ENCODE measurements at regions not wholly inside any gene's neighbourhood (a gene's known extent, or its start where the extent isn't known, plus 50 kb on each side); places are given as distances from the start of the nearest gene placed in this dataset.

DNA sequence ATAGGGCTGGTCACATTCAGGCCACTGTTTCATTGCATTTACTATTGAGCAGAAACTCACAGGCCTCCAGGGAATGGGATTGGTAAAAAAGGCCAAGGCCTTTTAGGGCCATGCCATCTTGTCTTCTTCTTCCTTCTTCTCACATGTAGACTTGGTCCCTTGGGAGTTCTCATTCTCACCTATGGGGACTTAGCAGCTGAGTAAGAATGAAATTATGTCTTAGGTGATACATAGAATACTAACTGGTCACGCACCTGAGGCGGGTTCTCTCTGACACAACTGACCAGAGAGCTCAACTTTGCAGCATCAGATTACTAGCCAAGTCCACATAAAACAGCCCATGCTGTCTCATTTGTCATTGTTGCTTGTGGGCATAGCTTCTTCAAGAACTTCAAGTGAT lies 641.8 kb downstream of the EFNA5 start:
- H3K4me3 ChIP-seq = no peak overlapping the region
- H3K27ac ChIP-seq (replicated peaks) = no peak overlapping the region
- DNase-seq = no peak
- H3K36me3 ChIP-seq = no peaks in the 10 kb centered on the region
- TF ChIP-seq, protein P1, sequence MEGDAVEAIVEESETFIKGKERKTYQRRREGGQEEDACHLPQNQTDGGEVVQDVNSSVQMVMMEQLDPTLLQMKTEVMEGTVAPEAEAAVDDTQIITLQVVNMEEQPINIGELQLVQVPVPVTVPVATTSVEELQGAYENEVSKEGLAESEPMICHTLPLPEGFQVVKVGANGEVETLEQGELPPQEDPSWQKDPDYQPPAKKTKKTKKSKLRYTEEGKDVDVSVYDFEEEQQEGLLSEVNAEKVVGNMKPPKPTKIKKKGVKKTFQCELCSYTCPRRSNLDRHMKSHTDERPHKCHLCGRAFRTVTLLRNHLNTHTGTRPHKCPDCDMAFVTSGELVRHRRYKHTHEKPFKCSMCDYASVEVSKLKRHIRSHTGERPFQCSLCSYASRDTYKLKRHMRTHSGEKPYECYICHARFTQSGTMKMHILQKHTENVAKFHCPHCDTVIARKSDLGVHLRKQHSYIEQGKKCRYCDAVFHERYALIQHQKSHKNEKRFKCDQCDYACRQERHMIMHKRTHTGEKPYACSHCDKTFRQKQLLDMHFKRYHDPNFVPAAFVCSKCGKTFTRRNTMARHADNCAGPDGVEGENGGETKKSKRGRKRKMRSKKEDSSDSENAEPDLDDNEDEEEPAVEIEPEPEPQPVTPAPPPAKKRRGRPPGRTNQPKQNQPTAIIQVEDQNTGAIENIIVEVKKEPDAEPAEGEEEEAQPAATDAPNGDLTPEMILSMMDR (IDR thresholded peaks at IDR 0.05; ENCODE audit: borderline replicate concordance) = no peak
- no peaks in the 10 kb centered on the region for H3K9me3 ChIP-seq (replicated peaks)
- intact Hi-C loops (cut with micrococcal nuclease) = no loop called here
- no peaks in the 10 kb centered on the region for H3K27me3 ChIP-seq (ENCODE audit: low read depth)
- peaks cover 7% of the 10 kb centered on the region for H3K4me1 ChIP-seq

DNA sequence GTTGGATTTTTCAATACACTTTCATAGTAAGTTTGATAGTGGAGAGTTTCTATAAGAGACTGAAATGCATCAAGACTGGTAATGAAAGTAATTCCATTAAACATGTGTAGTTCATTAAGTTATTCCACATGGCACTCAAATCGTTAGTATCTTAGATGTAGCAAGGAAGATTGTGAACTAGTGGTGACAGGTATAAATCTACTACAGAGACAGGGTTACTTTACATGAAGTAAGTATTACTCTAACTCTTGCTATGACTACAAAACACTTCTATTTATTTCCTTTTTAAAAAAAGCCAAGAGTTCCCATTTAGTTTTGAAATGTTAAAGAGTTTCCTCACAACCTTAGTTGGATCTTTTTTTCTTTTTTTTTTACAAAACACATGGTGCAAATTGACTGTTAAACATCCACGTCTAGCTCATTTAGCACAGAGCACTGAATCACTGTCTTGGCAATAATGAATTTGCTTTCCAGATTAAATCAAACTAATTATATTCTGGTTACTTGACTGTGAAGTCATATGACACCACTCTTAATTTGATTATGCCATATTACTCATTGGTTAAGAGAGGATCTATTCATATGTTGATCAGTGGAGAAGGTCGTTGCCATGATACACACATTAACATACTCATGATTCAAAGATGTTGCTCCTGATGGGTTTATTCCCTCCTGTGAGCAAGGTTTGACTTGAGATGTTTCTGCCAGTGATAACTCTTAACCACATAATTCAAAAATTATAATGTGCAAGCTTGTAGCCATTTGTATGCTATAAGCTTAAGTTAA lies 644.8 kb downstream of the EFNA5 start:
- intact Hi-C loops (cut with micrococcal nuclease) = no loop called here
- no peak overlapping the region for H3K27ac ChIP-seq (replicated peaks)
- no peaks in the 10 kb centered on the region for H3K36me3 ChIP-seq
- no peaks in the 10 kb centered on the region for H3K9me3 ChIP-seq (replicated peaks)
- no peak overlapping the region for H3K4me3 ChIP-seq
- no peaks in the 10 kb centered on the region for H3K27me3 ChIP-seq (ENCODE audit: low read depth)
- H3K4me1 ChIP-seq = peaks cover 7% of the 10 kb centered on the region
- TF ChIP-seq, protein P1 (IDR thresholded peaks at IDR 0.05; ENCODE audit: borderline replicate concordance) = no peak
- DNase-seq = no peak

DNA sequence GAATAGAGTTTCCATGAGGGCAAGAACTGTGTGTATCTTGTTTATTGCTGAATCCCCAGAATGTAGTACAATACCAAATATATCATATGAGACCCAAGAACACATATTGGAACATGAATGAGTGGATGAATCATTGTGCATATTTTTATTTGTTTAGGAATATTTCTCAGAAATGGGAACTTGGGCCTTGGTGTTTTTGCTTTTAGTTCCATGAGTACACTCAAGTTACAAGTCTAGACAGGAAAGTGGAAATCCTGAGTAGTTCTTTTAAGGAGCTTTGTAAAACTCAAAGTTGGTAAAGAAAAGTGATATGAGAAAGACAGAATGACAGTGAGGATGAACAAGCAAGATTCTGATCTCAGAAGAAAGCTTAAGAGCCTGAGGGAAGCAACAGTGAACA lies 647.0 kb downstream of the EFNA5 start:
- Histone ChIP-seq H3K4me3 (no peak overlapping the region), H3K27me3 (ENCODE audit: low read depth) (no peaks in the 10 kb centered on the region), H3K27ac (replicated peaks) (no peak overlapping the region), H3K36me3 (no peaks in the 10 kb centered on the region), H3K9me3 (replicated peaks) (no peaks in the 10 kb centered on the region), H3K4me1 (no peaks in the 10 kb centered on the region)
- TF ChIP-seq, protein P1 (IDR thresholded peaks at IDR 0.05; ENCODE audit: borderline replicate concordance) = no peak
- intact Hi-C loops (cut with micrococcal nuclease) = no loop called here
- DNase-seq = no peak

DNA sequence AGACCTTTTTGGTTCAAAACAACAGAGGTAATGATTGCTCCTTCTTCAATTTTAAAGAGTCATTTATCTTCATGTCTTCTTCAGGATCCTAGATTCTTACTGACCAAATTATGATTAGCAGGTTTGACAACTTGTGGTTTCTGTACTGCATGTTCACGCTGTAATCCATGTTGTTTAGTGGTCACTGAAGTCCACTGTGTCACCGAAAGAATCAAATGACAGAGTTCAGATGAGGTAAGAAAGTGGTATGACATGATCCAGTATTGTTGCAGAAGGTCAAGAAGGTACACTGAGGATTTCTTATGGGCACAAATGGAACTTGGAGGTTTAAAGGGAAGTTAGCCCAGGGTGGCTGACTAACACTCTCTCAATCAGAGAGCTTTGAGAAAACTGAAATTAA lies 649.2 kb downstream of the EFNA5 start:
- no peak overlapping the region for H3K27ac ChIP-seq (replicated peaks)
- no peaks in the 10 kb centered on the region for H3K4me1 ChIP-seq
- no peaks in the 10 kb centered on the region for H3K36me3 ChIP-seq
- TF ChIP-seq, protein P1 (IDR thresholded peaks at IDR 0.05; ENCODE audit: borderline replicate concordance) = no peak
- intact Hi-C loops (cut with micrococcal nuclease) = no loop called here
- no peaks in the 10 kb centered on the region for H3K27me3 ChIP-seq (ENCODE audit: low read depth)
- DNase-seq = no peak
- no peak overlapping the region for H3K4me3 ChIP-seq
- H3K9me3 ChIP-seq (replicated peaks) = no peaks in the 10 kb centered on the region

DNA sequence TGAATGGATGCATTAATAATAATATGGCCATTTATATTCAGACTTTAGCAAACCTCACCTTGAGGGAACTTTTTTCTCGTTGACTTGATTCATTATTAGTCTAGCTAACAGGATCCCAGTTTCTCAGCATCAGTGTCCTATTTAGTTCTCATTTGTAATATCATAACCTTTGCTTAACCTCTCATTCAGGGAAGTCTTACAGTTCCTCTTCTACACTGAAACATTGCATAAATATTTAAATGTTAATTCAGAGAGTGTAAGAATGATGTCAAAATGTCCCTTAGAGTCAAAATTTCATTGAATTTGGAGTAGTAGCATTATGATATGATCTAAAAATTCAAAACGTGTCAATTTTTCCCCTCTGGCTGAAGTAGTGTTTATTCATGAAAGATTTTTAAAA lies 650.1 kb downstream of the EFNA5 start:
- H3K4me3 ChIP-seq = no peak overlapping the region
- TF ChIP-seq, protein P1 (IDR thresholded peaks at IDR 0.05; ENCODE audit: borderline replicate concordance) = no peak
- H3K27me3 ChIP-seq (ENCODE audit: low read depth) = no peaks in the 10 kb centered on the region
- H3K27ac ChIP-seq (replicated peaks) = no peak overlapping the region
- H3K36me3 ChIP-seq = no peaks in the 10 kb centered on the region
- DNase-seq = no peak
- intact Hi-C loops (cut with micrococcal nuclease) = no loop called here
- H3K4me1 ChIP-seq = no peaks in the 10 kb centered on the region
- no peaks in the 10 kb centered on the region for H3K9me3 ChIP-seq (replicated peaks)

Measured in left ventricle myocardium inferior (tissue), 1 donor.